Muscle layer of duodenum (tissue), 2 donors: ENCODE measurements at regions not wholly inside any gene's neighbourhood (a gene's known extent, or its start where the extent isn't known, plus 50 kb on each side); places are given as distances from the start of the nearest gene placed in this dataset.

Source experiments
- H3K27ac ChIP-seq: one replicate; pipeline ENCODE4 v1.7.0; 2013; ENCODE audit warnings: mild to moderate bottlenecking, low read length
- H3K27me3 ChIP-seq: one replicate; pipeline ENCODE4 v1.7.0; 2013; ENCODE audit warnings: low read depth, mild to moderate bottlenecking, control low read depth, low read length
- H3K36me3 ChIP-seq, 2 donors: one replicate each; pipeline ENCODE4 v1.7.0; 2013; ENCODE audit warnings: low read length in 2 of 2, control low read depth in 1 of 2, mild to moderate bottlenecking in 1 of 2; ENCODE audit not compliant: insufficient read depth in 2 of 2, control insufficient read depth in 1 of 2
- H3K4me1 ChIP-seq, 2 donors: one replicate each; pipeline ENCODE4 v1.7.0; 2013; ENCODE audit warnings: low read length in 2 of 2, mild to moderate bottlenecking in 2 of 2, control low read depth in 1 of 2, moderate library complexity in 1 of 2; ENCODE audit not compliant: insufficient read depth in 2 of 2, control insufficient read depth in 1 of 2
- H3K4me3 ChIP-seq, 2 donors: one replicate each; pipeline ENCODE4 v1.7.0; 2013; ENCODE audit warnings: low read length in 2 of 2, low read depth in 1 of 2, mild to moderate bottlenecking in 1 of 2
- H3K9me3 ChIP-seq, 2 donors: one replicate each; pipeline ENCODE4 v1.7.0; 2013; ENCODE audit warnings: low read length in 2 of 2, control low read depth in 1 of 2, mild to moderate bottlenecking in 1 of 2; ENCODE audit not compliant: control insufficient read depth in 1 of 2
- donor health status: healthy.

DNA sequence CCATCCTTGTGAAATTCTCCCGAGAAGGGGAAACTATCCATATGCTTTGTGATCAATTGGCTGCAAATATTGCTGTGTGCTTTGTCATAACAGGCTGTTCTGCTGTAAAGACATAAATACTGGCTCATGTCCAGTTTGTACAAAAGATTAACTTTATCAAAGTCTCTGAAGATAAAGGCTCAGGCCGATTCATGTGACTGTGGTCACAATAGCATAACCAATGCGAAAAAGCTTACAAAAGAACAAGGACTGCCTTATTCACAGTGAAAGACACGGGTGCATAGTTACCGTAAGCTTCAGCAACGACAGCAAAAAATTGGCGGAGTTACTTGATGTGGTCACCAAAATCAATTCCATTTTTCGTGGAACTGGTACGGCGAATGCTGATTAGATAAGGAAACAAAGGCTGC is 173.6 kb upstream of the CHRM3 start:
- H3K4me1 ChIP-seq, result no peaks in the 10 kb centered on the region
- H3K9me3 ChIP-seq, result no peaks in the 10 kb centered on the region
- no peaks in the 10 kb centered on the region for H3K36me3 ChIP-seq
- no peaks in the 10 kb centered on the region for H3K27me3 ChIP-seq
- H3K27ac ChIP-seq, result no peak overlapping the region
- H3K4me3 ChIP-seq, result no peak overlapping the region

DNA sequence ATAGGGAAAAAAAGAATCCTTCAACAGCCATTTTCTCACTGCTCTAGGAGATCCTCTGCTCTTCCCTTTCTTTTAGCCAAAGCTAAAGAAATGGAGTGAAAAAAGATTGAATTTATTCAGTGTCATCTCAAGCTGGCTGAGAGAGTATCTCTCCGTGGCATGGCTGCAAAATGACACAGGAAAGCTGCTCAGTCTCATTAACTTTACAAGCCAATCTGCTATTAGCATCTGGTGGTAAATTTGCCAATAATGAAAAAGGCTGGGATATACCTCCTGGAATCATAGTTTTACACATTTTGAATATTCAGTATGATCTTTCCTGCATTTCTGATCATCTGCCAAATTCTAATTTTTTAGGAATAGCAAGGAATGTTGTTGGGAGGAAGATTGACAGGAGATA is 176.8 kb upstream of the CHRM3 start:
- Histone ChIP-seq H3K4me3 (no peak overlapping the region), H3K36me3 (no peaks in the 10 kb centered on the region), H3K4me1 (no peaks in the 10 kb centered on the region), H3K27ac (no peak overlapping the region), H3K27me3 (no peaks in the 10 kb centered on the region), H3K9me3 (no peaks in the 10 kb centered on the region)

DNA sequence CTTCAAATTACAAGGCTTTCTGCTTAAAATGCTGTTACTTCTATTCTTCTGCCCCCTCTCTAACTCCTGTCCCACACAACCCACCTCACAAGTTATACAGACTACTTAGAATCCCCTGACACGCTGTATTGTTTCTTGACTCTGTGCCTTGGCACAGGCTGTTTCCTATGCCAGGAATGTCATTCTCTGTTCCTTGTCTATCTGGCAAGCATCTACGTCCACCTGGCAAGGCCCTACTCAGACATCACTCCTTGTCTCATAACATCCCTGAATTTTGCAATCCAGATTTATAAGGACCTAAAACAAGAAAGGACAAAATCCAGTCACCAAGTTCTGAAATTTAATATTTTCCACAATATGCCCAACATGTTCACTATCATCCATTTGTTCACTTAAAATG is 182.0 kb upstream of the CHRM3 start:
- Histone ChIP-seq H3K27me3 (no peaks in the 10 kb centered on the region), H3K4me1 (no peaks in the 10 kb centered on the region), H3K27ac (no peak overlapping the region), H3K36me3 (no peaks in the 10 kb centered on the region), H3K4me3 (no peak overlapping the region), H3K9me3 (no peaks in the 10 kb centered on the region)

DNA sequence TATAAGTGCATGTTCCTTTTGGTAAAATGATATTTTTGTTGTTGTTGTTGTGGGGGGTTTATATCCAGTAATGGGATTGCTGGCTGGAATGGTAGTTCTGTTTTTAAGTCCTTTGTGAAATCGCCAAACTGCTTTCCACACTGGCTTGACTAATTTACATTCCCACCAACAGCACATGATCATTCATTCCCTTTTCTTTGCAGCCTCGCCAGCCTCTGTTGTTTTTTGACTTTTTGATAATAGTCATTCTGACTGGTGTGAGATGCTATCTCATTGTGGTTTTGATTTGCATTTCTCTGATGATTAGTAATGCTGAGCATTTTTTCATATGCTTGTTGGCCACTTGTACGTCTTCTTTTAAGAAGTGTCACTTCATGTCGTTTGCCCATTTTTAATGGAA is 188.5 kb upstream of the CHRM3 start:
- no peak overlapping the region for H3K27ac ChIP-seq
- no peaks in the 10 kb centered on the region for H3K36me3 ChIP-seq
- no peaks in the 10 kb centered on the region for H3K4me1 ChIP-seq
- no peaks in the 10 kb centered on the region for H3K27me3 ChIP-seq
- H3K9me3 ChIP-seq, result no peaks in the 10 kb centered on the region
- no peak overlapping the region for H3K4me3 ChIP-seq

DNA sequence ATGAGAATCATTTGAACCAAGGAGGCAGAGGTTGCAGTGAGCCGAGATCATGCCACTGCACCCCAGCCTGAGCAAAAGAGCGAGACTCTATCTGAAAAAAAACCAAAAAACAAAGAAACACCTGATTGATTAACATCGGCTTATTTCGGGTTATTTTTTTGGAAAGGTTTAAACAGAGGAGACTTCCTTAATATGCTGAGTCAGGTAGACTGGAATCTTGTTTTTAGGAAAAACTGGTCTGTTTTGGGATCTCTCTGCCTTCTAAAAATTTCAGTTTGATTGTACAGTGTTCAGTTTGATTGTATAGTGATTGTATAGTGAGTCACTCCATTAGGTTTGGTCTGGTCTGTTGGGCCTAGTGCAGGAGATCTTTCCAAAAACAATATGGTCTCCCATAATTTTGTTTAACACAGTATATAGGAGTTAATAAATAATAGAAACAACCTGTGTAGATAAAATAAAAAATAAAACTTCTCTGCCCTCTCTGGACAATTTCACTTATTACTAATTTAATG is 196.3 kb upstream of the CHRM3 start:
- no peaks in the 10 kb centered on the region for H3K9me3 ChIP-seq

DNA sequence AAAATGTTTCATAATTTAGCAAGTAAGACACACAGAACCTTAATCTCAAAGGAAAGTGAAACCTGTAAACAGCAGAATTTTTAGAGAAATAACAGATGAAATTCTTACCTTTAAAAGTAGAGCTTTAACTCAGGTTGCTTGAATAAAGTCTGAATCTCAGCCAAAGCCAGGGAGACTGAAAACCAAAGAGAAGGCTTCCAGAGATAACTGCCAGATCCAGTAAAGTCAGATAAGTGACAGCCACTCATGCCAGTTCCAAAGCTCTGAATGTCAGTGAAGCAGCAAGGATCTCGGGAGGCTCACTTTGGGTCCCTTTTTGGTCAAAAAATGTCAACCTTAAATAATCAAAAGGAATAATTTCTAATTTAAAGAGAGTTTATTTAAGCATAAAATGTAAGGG is 199.9 kb upstream of the CHRM3 start:
- no peaks in the 10 kb centered on the region for H3K9me3 ChIP-seq
- no peak overlapping the region for H3K27ac ChIP-seq
- no peaks in the 10 kb centered on the region for H3K36me3 ChIP-seq
- no peaks in the 10 kb centered on the region for H3K4me1 ChIP-seq
- no peaks in the 10 kb centered on the region for H3K27me3 ChIP-seq
- H3K4me3 ChIP-seq, result no peak overlapping the region

More for the DNA sequence above, 196.3 kb upstream of the CHRM3 start:
- Histone ChIP-seq H3K4me1 (no peaks in the 10 kb centered on the region), H3K27me3 (no peaks in the 10 kb centered on the region), H3K27ac (no peak overlapping the region), H3K4me3 (no peak overlapping the region), H3K36me3 (no peaks in the 10 kb centered on the region)

DNA sequence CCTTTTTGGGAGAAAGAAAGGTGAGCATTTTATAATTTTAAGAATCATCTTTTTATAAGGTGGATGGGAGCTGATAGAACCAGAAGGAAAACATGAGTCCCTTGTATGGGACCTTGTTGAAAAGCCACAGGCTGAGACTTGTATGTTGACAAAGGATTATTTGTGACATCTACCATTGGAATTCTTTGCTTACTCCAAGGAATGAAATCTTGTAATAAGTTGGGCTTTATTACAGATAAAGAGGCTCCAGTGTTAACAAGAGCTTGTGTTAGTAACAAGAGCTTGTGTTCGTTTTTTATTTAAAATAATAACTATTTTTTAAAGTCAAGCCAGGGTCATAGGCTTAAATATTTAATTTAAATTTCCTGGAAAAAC is 201.1 kb upstream of the CHRM3 start:
- H3K9me3 ChIP-seq, result no peaks in the 10 kb centered on the region
- H3K27ac ChIP-seq, result no peak overlapping the region
- no peaks in the 10 kb centered on the region for H3K36me3 ChIP-seq
- H3K4me3 ChIP-seq, result no peak overlapping the region
- no peaks in the 10 kb centered on the region for H3K27me3 ChIP-seq
- H3K4me1 ChIP-seq, result no peaks in the 10 kb centered on the region

DNA sequence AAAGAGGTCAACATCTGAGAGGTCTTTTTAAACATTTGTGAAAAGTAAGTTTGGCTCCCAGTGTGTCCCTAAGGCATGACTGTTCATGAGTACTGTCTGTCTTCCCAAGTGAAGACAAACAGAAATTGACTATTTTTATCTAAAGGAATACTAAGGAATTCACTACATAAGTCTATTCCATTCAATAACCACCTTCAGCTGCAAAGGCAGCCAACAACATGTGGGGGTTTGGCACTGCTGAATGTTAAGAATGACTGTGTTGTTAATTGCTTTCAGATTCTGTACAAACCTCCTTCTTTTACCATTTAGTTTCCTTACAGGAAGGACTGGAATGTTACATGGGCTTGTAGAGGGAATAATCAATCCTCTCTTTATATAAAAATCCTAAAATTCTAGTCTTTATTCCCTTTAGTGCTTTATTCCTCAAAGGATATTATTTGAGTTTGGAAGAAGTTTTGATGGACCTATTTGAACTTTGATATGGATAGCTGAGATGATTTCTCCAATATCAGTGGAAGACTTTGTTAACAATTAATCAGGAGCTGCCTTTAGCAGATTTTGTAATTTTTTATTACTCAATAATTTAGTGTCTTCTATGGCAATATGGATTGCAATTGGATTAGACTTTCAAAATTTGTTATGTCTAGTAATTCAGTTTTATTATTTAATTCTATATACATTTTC is 201.7 kb upstream of the CHRM3 start:
- no peak overlapping the region for H3K27ac ChIP-seq

DNA sequence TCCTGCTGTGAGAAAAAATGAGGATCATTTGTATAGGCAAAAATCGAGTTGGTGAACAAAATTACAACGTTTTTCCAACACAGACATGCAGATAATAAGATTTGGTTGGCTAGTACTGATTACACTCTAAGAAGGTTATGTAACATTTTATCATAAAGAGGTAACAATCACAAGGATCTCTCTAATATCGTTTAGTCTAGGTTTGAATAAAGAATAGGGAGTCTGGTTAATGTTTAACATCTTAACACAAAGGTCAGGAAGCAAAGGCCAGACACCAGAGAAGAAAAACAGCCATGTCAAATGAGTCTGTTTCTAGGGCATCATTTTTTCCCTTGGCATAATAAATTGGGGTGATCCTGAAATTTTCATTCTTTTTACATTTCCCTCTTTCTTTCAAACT is 207.4 kb upstream of the CHRM3 start:
- Histone ChIP-seq H3K4me1 (no peaks in the 10 kb centered on the region), H3K9me3 (no peaks in the 10 kb centered on the region), H3K36me3 (no peaks in the 10 kb centered on the region), H3K4me3 (no peak overlapping the region), H3K27me3 (no peaks in the 10 kb centered on the region), H3K27ac (no peak overlapping the region)

More for the DNA sequence above, 201.7 kb upstream of the CHRM3 start:
- H3K36me3 ChIP-seq, result no peaks in the 10 kb centered on the region
- no peaks in the 10 kb centered on the region for H3K4me1 ChIP-seq
- H3K27me3 ChIP-seq, result no peaks in the 10 kb centered on the region
- H3K9me3 ChIP-seq, result no peaks in the 10 kb centered on the region
- H3K4me3 ChIP-seq, result no peak overlapping the region

DNA sequence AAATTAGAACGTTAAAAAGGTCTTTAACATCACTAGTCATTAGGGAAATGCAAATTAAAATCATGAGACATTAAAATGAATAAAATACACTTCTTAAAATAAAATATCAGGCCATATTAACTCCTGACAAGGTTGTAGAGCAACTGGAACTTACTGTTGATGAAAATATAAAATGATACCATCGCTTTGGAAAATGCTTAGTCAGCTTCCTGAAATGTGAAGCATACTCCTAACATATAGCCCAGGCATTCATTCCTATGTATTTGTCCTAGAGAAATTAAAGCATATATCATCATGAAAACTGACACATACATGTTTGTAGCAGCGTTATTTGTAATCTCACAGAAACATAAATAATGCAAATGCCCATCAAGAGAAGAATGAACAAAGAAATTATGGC is 211.5 kb upstream of the CHRM3 start:
- no peaks in the 10 kb centered on the region for H3K9me3 ChIP-seq
- no peaks in the 10 kb centered on the region for H3K27me3 ChIP-seq
- no peaks in the 10 kb centered on the region for H3K4me1 ChIP-seq
- H3K36me3 ChIP-seq, result no peaks in the 10 kb centered on the region
- no peak overlapping the region for H3K27ac ChIP-seq
- no peak overlapping the region for H3K4me3 ChIP-seq

DNA sequence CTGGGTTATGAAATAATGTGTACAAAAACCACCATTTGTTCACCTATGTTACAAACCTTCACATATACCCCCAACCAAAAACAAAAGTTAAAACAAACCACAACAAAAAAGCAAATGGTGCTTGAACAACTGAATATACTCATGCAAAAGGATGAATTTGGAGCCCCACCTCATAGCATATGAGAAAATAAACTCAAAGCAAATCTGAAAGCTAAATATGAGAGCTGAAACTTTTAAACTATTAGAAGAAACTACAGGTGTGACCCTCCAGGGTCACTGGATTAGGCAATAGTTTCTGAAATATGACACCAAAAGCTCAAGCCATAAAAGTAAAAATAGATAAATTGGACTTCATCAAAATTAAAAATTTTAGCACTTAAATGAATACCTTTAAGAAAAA is 215.5 kb upstream of the CHRM3 start:
- H3K4me1 ChIP-seq, result no peaks in the 10 kb centered on the region
- no peaks in the 10 kb centered on the region for H3K27me3 ChIP-seq
- no peaks in the 10 kb centered on the region for H3K36me3 ChIP-seq
- peaks cover 2 to 6% of the 10 kb centered on the region in 2 donors for H3K9me3 ChIP-seq
- no peak overlapping the region for H3K4me3 ChIP-seq
- no peak overlapping the region for H3K27ac ChIP-seq

DNA sequence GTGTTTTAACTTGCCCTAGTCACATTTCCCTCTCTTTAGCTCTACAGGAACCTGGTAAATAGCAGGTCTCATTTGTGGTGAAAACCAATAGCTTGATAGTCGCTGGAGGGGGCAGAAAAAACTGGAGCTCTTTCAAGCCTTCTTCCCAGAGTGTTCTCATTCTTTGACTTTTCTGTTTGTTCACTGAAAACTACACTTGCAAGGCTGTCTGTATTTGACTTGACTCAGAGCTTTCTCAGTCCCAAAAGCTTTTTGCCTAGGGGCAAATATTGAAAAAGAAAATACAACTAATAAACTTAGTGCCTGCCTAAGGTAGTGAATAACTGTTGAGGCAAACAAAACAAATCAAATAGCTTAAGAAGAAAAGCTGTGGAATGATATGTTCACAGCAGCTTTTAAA is 217.1 kb upstream of the CHRM3 start:
- peaks cover 2 to 6% of the 10 kb centered on the region in 2 donors for H3K9me3 ChIP-seq
- H3K36me3 ChIP-seq, result no peaks in the 10 kb centered on the region
- H3K27me3 ChIP-seq, result no peaks in the 10 kb centered on the region
- H3K27ac ChIP-seq, result no peak overlapping the region
- no peaks in the 10 kb centered on the region for H3K4me1 ChIP-seq
- no peak overlapping the region for H3K4me3 ChIP-seq
